Right renal cortex interstitium (tissue), 3 donors: ENCODE measurements at regions not wholly inside any gene's neighbourhood (a gene's known extent, or its start where the extent isn't known, plus 50 kb on each side); places are given as distances from the start of the nearest gene placed in this dataset.
"Not testable (repeated sequence)": the region's sequence is repeated elsewhere in the genome, so short reads cannot be mapped to it uniquely, and the experiment has no call there.

ENCODE experiments used
- DNase-seq, 3 donors: peaks; one replicate each; pipeline ENCODE4 v3.0.0-alpha.2; 2013; ENCODE audit warnings: low read depth in 3 of 3, low spot score in 2 of 3

DNA sequence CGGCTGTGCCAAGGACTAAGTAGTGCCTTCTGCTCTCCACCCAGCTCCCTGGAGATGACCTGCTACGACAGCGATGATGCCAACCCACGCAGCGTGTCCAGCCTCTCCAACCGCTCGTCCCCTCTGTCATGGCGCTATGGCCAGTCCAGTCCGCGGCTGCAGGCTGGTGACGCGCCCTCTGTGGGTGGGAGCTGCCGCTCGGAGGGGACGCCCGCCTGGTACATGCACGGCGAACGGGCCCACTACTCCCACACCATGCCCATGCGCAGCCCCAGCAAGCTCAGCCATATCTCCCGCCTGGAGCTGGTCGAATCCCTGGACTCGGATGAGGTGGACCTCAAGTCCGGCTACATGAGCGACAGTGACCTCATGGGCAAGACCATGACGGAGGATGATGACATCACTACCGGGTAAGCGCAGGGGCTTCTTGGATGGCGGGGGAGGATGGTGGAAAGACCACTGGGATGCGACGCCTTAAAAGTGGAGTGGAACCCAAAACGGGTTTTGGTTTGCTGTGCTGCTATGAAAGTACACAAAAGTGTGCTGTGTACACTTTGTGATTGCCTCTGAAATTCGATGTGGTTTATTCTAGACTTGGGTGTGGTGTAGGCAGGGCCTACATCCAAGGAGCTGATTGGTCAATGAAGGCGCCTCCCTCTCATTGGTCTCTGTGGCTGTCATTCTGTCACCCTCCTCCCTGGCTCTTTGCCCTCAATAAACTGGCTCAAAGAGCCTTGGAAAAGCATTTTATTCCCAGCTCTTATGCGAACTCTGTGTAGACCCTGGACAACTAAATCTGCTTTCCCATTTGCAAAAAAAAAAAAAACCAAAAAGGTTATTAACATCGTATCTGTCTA, 110.4 kb upstream of the IPO9 start:
- DNase-seq, result no peak

DNA sequence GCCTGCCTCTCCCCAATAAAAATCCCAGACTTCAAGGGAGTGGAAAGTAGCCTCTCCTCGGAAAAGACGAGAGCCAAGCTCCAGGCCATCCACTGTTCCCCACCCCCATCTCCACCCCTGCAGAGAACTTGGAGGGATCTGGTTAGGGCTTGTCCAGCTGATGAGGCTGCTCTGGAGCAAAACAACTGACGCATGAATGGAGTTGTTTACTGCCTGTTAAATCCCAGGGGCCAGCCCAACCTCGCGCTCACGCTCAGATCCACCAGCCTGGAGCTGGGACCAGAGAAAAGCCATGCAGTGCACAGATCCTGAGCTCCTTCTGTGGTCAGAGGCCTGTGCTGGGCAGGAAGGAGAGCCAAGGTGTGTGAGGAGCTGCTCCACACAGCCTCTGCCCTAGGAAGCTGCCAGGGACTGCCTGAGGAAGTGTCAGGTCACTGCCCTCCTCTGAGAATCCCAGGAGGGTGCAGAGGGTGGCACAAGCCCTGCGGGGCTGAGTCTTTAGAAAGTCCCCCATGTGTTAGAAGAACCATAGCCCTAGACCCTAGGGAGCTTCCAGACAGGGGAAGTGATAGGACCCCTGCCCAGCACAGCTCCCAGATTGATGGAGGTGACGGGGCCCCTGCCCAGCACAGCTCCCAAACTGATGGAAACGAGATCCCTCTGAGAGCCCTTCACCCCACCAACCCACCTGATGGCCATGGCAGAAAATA, 109.0 kb upstream of the IPO9 start:
- DNase-seq, result no peak

GRCh38 chr1:201720522-201720844, 108.5 kb upstream of the IPO9 start:
- no peak for DNase-seq

DNA sequence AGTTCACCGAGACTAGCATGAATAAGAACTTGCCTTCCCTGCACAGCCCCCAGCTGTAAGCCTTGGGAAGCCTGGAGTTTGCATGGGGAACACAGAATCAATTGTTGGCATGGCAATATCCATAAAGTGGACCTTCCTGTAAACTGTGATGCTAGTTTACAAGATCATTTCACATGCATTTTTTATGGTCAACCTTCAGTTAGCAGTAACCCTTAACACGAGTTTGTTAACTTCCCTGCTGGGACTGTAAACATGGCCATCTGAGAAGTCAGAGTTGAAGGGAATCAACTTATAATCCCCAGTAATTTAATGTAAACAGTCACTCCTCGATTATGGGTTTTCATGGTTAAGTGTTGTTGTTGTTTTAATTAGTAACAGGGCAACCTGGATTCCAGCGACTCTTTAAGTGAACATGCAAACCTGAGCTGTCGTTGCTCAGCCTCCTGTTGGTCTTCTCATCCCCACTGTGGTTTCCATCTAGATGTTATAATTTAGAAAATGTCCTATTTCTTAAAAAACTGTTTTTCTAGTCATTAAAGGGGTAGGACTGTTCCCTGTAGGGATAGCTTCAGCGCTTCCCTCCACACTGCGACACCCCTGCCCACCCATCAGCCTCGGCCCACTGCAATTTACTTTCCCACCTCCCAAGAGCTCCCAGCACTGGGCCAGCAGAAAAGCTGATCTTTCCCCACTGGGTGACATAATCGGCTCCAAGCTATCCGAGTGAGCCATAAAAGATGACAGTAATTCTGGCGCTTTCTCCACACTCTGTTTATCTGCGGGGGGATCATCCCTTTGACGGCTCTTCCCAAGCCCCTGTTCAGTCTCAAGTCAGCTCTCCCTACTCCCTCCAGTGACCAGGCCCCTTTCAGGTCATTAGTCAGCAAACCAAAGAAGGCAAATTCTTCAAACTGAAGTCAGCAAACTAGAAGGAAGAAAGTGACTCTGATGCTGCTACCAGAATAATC, 107.6 kb upstream of the IPO9 start:
- no peak for DNase-seq

DNA sequence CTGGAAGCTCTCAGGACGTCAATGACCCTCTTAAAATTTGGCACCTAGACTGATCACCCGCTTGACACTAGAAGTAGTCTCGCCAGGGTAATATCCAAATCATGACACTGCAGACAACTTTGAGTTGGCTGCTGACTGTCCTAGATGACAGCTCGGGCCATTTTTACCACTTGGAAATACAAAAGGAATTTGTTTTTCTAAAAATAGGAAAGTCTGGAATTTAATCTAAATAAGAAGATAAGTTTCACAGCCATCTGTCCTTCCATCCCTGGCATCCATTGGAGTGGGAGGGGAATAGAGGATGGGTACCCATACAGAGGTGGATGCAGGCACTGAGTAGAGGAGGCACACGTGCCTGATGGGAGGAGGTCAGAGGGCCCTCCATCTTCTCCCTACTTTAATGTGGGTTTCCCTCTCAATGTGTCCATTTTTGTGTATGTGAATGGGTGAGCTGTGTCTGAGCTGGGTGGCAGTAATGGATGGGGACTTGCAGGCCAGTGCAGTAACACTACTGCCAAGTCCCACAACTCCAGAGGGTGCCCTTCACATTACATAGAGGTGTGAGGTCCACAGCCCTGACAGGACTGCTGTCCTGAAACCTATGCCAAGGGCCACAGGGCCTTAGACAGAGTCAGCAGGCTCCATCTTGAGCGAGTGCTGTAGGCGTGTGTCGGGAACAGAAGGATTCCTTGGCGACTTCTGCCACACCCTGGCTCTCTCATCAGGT, 104.8 kb upstream of the IPO9 start:
- DNase-seq, result no peak

DNA sequence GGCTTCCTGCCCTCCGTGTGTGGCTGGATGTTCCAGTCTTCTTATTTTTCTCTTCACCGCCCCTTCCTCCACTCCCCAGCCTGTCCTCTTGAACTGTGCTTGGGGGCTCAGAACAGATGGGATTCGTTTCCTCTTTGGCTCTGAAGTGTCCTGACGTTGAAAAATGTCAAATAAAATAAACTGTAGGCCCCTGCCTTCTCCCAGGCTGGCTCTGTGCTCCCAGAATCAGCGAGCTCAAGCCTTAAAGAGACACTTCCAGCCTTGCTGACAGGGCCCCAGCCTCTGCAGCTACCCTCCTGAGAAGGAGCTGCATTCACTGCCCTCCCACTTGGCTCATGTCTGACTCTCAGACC, 104.2 kb upstream of the IPO9 start:
- no peak for DNase-seq

DNA sequence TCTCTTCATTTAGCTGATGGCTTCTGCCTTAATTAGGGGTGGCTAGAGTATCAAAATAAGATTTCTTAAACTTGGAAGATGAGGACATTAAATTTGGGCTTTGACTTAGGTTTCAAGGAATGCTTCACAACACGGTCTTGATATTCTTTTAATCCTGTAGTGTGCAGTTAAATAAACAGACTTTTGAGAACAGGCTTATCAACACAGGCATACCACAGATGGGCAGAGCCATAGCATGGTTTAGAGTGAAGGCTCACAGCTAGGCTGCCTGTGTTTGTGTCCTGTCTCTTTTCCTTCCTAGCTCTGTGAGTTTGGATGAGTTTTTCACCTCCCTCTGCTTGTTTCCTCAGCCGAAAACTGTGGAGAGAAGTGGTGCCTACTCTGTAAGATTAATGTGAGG, 102.3 kb upstream of the IPO9 start:
- no peak for DNase-seq

DNA sequence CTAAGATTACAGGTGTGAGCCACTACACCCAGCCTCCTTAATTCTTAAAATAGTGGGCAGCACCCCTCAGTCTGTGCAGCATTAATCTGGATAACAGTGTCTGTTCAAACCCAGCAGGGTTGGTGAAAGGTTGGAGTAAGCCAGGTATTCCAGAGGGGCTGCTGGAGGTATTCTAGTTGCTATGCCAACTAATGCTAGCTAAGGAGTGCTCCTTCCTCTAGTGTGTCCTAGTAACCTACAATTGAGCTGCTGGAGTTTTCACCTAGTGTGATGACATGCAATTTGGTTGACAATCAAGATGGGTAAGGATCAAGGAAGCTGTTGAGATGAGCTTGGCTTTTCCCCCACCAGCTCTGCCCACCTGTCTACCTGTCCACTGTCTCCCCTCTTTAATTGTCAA, 100.2 kb upstream of the IPO9 start:
- DNase-seq, result no peak

DNA sequence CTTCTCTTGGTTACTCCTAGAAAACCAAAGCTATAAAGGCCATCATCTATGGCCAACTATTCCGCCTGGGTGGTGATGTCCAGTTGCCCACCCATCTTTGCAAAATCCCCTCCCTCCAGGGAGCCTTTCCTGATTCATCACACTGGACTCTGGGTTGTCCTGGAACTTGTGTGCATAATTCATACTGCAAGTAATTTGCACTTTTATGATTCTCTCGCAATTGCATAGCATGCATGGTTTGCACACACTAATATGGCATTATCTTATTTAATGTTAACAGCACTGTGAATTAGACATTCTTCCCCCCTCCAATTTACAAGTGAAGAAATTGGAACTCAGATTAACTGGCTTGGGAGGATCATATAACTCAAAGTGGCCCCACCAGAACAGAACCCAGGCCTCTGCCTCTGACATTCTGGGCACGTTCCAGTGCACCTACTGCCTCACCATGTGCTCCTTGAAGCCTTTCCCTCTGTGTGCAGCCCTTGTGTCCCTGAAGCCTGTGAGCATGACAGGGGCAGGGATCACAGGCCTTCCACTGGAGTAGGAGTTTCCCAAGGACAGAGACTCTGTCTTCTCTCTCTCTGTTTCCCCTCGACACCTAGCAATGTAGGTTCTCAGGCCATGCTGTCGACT, 98.9 kb upstream of the IPO9 start:
- DNase-seq, result no peak

DNA sequence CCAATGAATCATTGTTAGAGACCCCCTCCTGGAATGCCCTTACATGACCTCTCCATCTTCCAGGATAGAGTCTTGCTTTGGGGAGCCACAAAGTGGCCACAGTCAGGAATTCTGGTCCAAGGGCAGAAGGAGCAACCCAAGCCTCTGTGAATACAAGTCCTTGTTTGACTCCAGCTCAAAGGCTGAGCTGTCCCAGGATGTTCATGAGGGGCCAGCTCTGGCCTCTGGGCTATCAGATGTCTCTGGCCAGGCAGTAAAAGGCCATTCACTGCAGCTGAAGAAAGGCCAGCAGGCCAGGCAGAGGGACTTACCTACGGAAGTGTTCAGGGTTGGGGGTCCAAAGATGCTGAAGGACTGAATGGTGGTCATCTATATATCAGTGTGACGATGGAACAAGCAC, 98.3 kb upstream of the IPO9 start:
- DNase-seq, result no peak

DNA sequence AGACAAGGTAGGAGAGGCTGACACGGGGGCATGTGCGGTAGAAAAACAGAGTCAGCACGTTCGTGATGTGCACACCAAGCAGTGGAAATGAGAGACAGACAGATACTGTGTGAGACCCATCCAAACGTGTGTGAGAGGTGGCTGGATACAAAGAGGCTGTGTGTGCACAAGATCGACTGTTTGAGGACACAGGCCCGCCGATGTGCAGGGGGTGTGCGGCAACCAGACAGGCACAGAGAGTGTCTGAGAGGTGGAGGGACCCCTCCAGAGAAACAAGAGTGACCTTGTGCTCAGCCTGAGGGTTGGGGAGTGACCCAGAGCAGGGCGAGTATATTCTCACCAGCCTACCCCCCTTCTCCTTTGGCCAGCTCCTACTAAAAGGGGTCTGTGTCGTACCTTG, 97.8 kb upstream of the IPO9 start:
- DNase-seq, result no peak

DNA sequence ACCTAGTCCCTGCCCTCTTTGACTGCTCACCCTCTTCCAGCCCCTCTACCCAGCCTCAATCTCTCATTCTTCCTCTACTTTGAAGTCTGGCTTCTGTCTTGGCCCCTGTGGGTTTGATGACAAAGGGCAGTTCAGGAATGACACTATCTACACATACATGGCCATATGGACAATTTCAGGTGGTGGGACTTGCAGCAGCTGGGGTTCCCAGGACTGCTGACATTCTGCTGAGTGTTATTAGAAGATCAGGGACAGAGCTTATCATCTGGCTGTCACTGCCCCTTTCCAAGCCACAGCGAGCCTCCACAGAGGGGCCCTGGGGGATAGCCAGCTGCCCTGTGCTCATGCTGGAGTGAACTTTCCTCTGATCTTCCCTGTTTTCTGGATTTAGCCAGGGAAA, 97.4 kb upstream of the IPO9 start:
- no peak for DNase-seq

GRCh38 chr1:201732351-201732750, 96.6 kb upstream of the IPO9 start:
- DNase-seq, result no peak

DNA sequence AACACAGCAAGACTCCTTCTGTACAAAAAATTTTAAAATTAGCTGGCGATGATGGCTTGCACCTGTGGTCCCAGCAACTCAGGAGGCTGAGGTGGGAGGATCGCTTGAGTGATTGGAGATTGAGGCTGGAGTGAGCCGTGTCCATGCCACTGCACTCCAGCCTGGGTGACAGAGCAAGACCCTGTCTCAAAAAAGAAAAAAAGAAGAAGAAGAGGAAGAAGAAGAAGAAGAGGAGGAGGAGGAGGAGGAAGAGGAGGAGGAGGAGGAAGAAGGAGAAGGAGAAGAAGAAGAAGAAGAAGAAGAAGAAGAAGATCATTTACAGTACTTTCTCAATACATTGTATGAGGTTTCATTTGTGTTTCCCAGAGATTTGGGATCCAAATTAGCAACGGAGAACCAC, 94.7 kb upstream of the IPO9 start:
- not testable (repeated sequence) for DNase-seq

- no peak for DNase-seq
Measured at GRCh38 chr1:201734786-201735185, 94.2 kb upstream of the IPO9 start.

- no peak for DNase-seq
Measured at GRCh38 chr1:201736707-201737320, 92.1 kb upstream of the IPO9 start.

GRCh38 chr1:201737352-201738060, 91.5 kb upstream of the IPO9 start:
- DNase-seq, result no peak

GRCh38 chr1:201739080-201739479, 89.9 kb upstream of the IPO9 start:
- DNase-seq, result no peak

DNA sequence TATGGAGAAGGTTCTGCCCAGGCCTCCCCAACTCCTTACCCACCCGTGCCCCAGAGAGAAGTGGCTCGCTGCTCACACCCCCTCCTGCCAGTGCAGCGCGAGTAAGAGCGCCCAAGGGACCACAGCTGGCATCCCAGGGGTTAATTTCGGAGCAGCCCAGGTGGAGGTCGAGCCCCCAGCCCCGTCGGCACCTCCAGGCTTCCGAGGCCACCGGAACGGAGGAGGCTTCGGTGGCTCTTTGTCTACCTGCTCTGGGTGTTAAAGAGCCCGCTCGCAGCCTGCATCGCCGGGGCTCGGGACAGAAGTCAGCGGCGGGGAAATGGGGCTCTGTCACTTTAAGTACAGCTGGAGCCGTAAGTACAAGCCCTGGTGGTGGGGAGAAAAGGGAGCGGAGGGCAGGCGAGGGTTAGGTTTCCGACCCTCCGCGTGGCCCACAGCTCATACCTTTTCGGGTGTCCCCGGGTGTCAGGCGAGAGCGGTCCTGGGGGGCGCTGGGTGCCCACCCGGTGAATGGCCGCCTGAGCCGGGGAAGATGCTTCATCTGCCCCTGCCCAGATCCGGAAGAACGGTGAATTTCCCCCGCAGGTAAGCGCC, 89.4 kb upstream of the IPO9 start:
- no peak for DNase-seq
